ENCODE measurements at regions not wholly inside any gene's neighbourhood (a gene's known extent, or its start where the extent isn't known, plus 50 kb on each side); places are given as distances from the start of the nearest gene placed in this dataset.
"Not testable (repeated sequence)": the region's sequence is repeated elsewhere in the genome, so short reads cannot be mapped to it uniquely, and the experiment has no call there.

- Mint-ChIP-seq H3K4me3 (no peak overlapping the region), H3K27me3 (no peaks in the 10 kb centered on the region), H3K9me3 (no peaks in the 10 kb centered on the region), H3K27ac (no peak overlapping the region), H3K4me1 (no peaks in the 10 kb centered on the region), H3K36me3 (no peaks in the 10 kb centered on the region)
- no peaks in the 10 kb centered on the region for H3K27me3 ChIP-seq (ENCODE audit: control insufficient read depth, insufficient read depth, low read length)
- ATAC-seq (ENCODE audit: low read depth in 2 of 2), result no peak
- no peaks in the 10 kb centered on the region for H3K36me3 ChIP-seq (ENCODE audit: control insufficient read depth, insufficient read depth, low read length)
- no peaks in the 10 kb centered on the region for H3K4me1 ChIP-seq (ENCODE audit: control insufficient read depth, insufficient read depth, low read length, poor library complexity, severe bottlenecking)
- H3K9me3 ChIP-seq (ENCODE audit: control insufficient read depth in 2 of 2, low read length in 2 of 2), result no peaks in the 10 kb centered on the region
- H3K4me3 ChIP-seq (ENCODE audit: low read depth, low read length), result no peak overlapping the region
- H3K27ac ChIP-seq (ENCODE audit: insufficient read depth, low read length, poor library complexity, severe bottlenecking), result no peak overlapping the region
- no peak for DNase-seq
Measured at GRCh38 chrX:51098046-51098445, 187.5 kb downstream of the BMP15 start.

GRCh38 chrX:51119058-51119926, 208.8 kb downstream of the BMP15 start:
- H3K4me1 ChIP-seq (ENCODE audit: control insufficient read depth, insufficient read depth, low read length, poor library complexity, severe bottlenecking); H3K9me3 ChIP-seq (ENCODE audit: control insufficient read depth in 2 of 2, low read length in 2 of 2); H3K4me3 Mint-ChIP-seq; H3K27ac ChIP-seq (ENCODE audit: insufficient read depth, low read length, poor library complexity, severe bottlenecking); H3K4me3 ChIP-seq (ENCODE audit: low read depth, low read length); H3K27me3 Mint-ChIP-seq; H3K4me1 Mint-ChIP-seq; H3K9me3 Mint-ChIP-seq; DNase-seq; H3K27me3 ChIP-seq (ENCODE audit: control insufficient read depth, insufficient read depth, low read length); H3K27ac Mint-ChIP-seq; H3K36me3 Mint-ChIP-seq; H3K36me3 ChIP-seq (ENCODE audit: control insufficient read depth, insufficient read depth, low read length); ATAC-seq (ENCODE audit: low read depth in 2 of 2): not testable (repeated sequence)

GRCh38 chrX:51125743-51126142, 206.9 kb upstream of the NUDT10 start:
- not testable (repeated sequence) for H3K27ac Mint-ChIP-seq; H3K36me3 Mint-ChIP-seq; H3K36me3 ChIP-seq (ENCODE audit: control insufficient read depth, insufficient read depth, low read length)

GRCh38 chrX:51144828-51145442, 187.7 kb upstream of the NUDT10 start:
- no peaks in the 10 kb centered on the region for H3K27me3 ChIP-seq (ENCODE audit: control insufficient read depth, insufficient read depth, low read length)
- Mint-ChIP-seq H3K27me3 (peaks cover 8% of the 10 kb centered on the region), H3K9me3 (peaks cover 0 to 3% (median 0%) of the 10 kb centered on the region in 7 donors), H3K27ac (no peak overlapping the region), H3K36me3 (no peaks in the 10 kb centered on the region), H3K4me1 (no peaks in the 10 kb centered on the region), H3K4me3 (no peak overlapping the region)
- H3K27ac ChIP-seq (ENCODE audit: insufficient read depth, low read length, poor library complexity, severe bottlenecking), result no peak overlapping the region
- ATAC-seq (ENCODE audit: low read depth in 2 of 2) (no peak), DNase-seq (peak in 2 of 3 donors; percentile 21 to 53)
- H3K4me3 ChIP-seq (ENCODE audit: low read depth, low read length), result no peak overlapping the region
- no peaks in the 10 kb centered on the region for H3K36me3 ChIP-seq (ENCODE audit: control insufficient read depth, insufficient read depth, low read length)
- no peaks in the 10 kb centered on the region for H3K9me3 ChIP-seq (ENCODE audit: control insufficient read depth in 2 of 2, low read length in 2 of 2)
- H3K4me1 ChIP-seq (ENCODE audit: control insufficient read depth, insufficient read depth, low read length, poor library complexity, severe bottlenecking), result no peaks in the 10 kb centered on the region

More at GRCh38 chrX:51125743-51126142, 206.9 kb upstream of the NUDT10 start:
- H3K4me3 ChIP-seq (ENCODE audit: low read depth, low read length); H3K4me3 Mint-ChIP-seq; H3K4me1 ChIP-seq (ENCODE audit: control insufficient read depth, insufficient read depth, low read length, poor library complexity, severe bottlenecking); H3K9me3 ChIP-seq (ENCODE audit: control insufficient read depth in 2 of 2, low read length in 2 of 2); H3K4me1 Mint-ChIP-seq; H3K9me3 Mint-ChIP-seq; H3K27ac ChIP-seq (ENCODE audit: insufficient read depth, low read length, poor library complexity, severe bottlenecking); H3K27me3 Mint-ChIP-seq; H3K27me3 ChIP-seq (ENCODE audit: control insufficient read depth, insufficient read depth, low read length); DNase-seq; ATAC-seq (ENCODE audit: low read depth in 2 of 2): not testable (repeated sequence)

- no peak for DNase-seq
- H3K27me3 ChIP-seq (ENCODE audit: control insufficient read depth, insufficient read depth, low read length), result no peaks in the 10 kb centered on the region
- H3K9me3 ChIP-seq (ENCODE audit: control insufficient read depth in 2 of 2, low read length in 2 of 2), result no peaks in the 10 kb centered on the region
- H3K27ac ChIP-seq (ENCODE audit: insufficient read depth, low read length, poor library complexity, severe bottlenecking), result no peak overlapping the region
- no peak for ATAC-seq (ENCODE audit: low read depth in 2 of 2)
- Mint-ChIP-seq H3K27me3 (peaks cover 4% of the 10 kb centered on the region), H3K27ac (no peak overlapping the region), H3K9me3 (peaks cover 0 to 3% (median 0%) of the 10 kb centered on the region in 7 donors), H3K36me3 (no peaks in the 10 kb centered on the region), H3K4me1 (no peaks in the 10 kb centered on the region), H3K4me3 (no peak overlapping the region)
- H3K36me3 ChIP-seq (ENCODE audit: control insufficient read depth, insufficient read depth, low read length), result no peaks in the 10 kb centered on the region
- no peaks in the 10 kb centered on the region for H3K4me1 ChIP-seq (ENCODE audit: control insufficient read depth, insufficient read depth, low read length, poor library complexity, severe bottlenecking)
- no peak overlapping the region for H3K4me3 ChIP-seq (ENCODE audit: low read depth, low read length)
Measured at GRCh38 chrX:51148848-51149247, 183.8 kb upstream of the NUDT10 start.

GRCh38 chrX:51151734-51152133, 180.9 kb upstream of the NUDT10 start:
- Mint-ChIP-seq H3K4me3 (no peak overlapping the region), H3K9me3 (peaks cover 0 to 3% (median 0%) of the 10 kb centered on the region in 7 donors), H3K36me3 (no peaks in the 10 kb centered on the region), H3K27me3 (no peaks in the 10 kb centered on the region), H3K4me1 (no peaks in the 10 kb centered on the region), H3K27ac (no peak overlapping the region)
- Histone ChIP-seq H3K4me1 (ENCODE audit: control insufficient read depth, insufficient read depth, low read length, poor library complexity, severe bottlenecking) (no peaks in the 10 kb centered on the region), H3K27ac (ENCODE audit: insufficient read depth, low read length, poor library complexity, severe bottlenecking) (no peak overlapping the region), H3K4me3 (ENCODE audit: low read depth, low read length) (no peak overlapping the region), H3K9me3 (ENCODE audit: control insufficient read depth in 2 of 2, low read length in 2 of 2) (no peaks in the 10 kb centered on the region), H3K36me3 (ENCODE audit: control insufficient read depth, insufficient read depth, low read length) (no peaks in the 10 kb centered on the region), H3K27me3 (ENCODE audit: control insufficient read depth, insufficient read depth, low read length) (no peaks in the 10 kb centered on the region)
- no peak for ATAC-seq (ENCODE audit: low read depth in 2 of 2)
- DNase-seq, result no peak

- ATAC-seq (ENCODE audit: low read depth in 2 of 2) (no peak), DNase-seq (no peak)
- H3K36me3 Mint-ChIP-seq, result no peaks in the 10 kb centered on the region
- H3K4me1 Mint-ChIP-seq, result no peaks in the 10 kb centered on the region
- no peaks in the 10 kb centered on the region for H3K36me3 ChIP-seq (ENCODE audit: control insufficient read depth, insufficient read depth, low read length)
- H3K4me3 ChIP-seq (ENCODE audit: low read depth, low read length), result no peak overlapping the region
- H3K9me3 ChIP-seq (ENCODE audit: control insufficient read depth in 2 of 2, low read length in 2 of 2), result no peaks in the 10 kb centered on the region
- no peak overlapping the region for H3K27ac ChIP-seq (ENCODE audit: insufficient read depth, low read length, poor library complexity, severe bottlenecking)
- H3K4me3 Mint-ChIP-seq, result no peak overlapping the region
- no peaks in the 10 kb centered on the region for H3K27me3 ChIP-seq (ENCODE audit: control insufficient read depth, insufficient read depth, low read length)
- H3K4me1 ChIP-seq (ENCODE audit: control insufficient read depth, insufficient read depth, low read length, poor library complexity, severe bottlenecking), result no peaks in the 10 kb centered on the region
- no peaks in the 10 kb centered on the region for H3K27me3 Mint-ChIP-seq
- H3K27ac Mint-ChIP-seq, result no peak overlapping the region
- H3K9me3 Mint-ChIP-seq, result peaks cover 0 to 3% (median 0%) of the 10 kb centered on the region in 7 donors
Measured at GRCh38 chrX:51155157-51155556, 177.5 kb upstream of the NUDT10 start.

GRCh38 chrX:51155566-51155965, 177.1 kb upstream of the NUDT10 start:
- no peaks in the 10 kb centered on the region for H3K4me1 Mint-ChIP-seq
- H3K36me3 Mint-ChIP-seq, result no peaks in the 10 kb centered on the region
- Histone ChIP-seq H3K4me1 (ENCODE audit: control insufficient read depth, insufficient read depth, low read length, poor library complexity, severe bottlenecking) (no peaks in the 10 kb centered on the region), H3K27me3 (ENCODE audit: control insufficient read depth, insufficient read depth, low read length) (no peaks in the 10 kb centered on the region), H3K9me3 (ENCODE audit: control insufficient read depth in 2 of 2, low read length in 2 of 2) (no peaks in the 10 kb centered on the region), H3K36me3 (ENCODE audit: control insufficient read depth, insufficient read depth, low read length) (no peaks in the 10 kb centered on the region), H3K4me3 (ENCODE audit: low read depth, low read length) (no peak overlapping the region), H3K27ac (ENCODE audit: insufficient read depth, low read length, poor library complexity, severe bottlenecking) (no peak overlapping the region)
- H3K9me3 Mint-ChIP-seq, result peaks cover 0 to 3% (median 0%) of the 10 kb centered on the region in 7 donors
- no peaks in the 10 kb centered on the region for H3K27me3 Mint-ChIP-seq
- no peak overlapping the region for H3K27ac Mint-ChIP-seq
- no peak for DNase-seq
- no peak for ATAC-seq (ENCODE audit: low read depth in 2 of 2)
- no peak overlapping the region for H3K4me3 Mint-ChIP-seq

Data from CD4-positive, CD25-positive, alpha-beta regulatory T cell (primary cell).